Epithelial cell of esophagus (primary cell): ENCODE measurements at regions not wholly inside any gene's neighbourhood (a gene's known extent, or its start where the extent isn't known, plus 50 kb on each side); places are given as distances from the start of the nearest gene placed in this dataset.

ENCODE experiments used
- DNase-seq: peaks from one replicate; pipeline ENCODE4 v3.0.0; 2010; ENCODE audit warnings: low read depth
- H3K4me3 ChIP-seq: 2 replicates; pipeline ENCODE4 v1.5.1; 2011; ENCODE audit warnings: mild to moderate bottlenecking, low read length, control low read depth
- TF ChIP-seq, protein P1 (sequence below): IDR thresholded peaks from 2 replicates; pipeline ENCODE4 v1.5.1; 2011; ENCODE audit warnings: low read depth, mild to moderate bottlenecking, low read length, control low read depth, inconsistent platforms; ENCODE audit not compliant: insufficient read depth; ENCODE audit errors: missing control alignments

DNA sequence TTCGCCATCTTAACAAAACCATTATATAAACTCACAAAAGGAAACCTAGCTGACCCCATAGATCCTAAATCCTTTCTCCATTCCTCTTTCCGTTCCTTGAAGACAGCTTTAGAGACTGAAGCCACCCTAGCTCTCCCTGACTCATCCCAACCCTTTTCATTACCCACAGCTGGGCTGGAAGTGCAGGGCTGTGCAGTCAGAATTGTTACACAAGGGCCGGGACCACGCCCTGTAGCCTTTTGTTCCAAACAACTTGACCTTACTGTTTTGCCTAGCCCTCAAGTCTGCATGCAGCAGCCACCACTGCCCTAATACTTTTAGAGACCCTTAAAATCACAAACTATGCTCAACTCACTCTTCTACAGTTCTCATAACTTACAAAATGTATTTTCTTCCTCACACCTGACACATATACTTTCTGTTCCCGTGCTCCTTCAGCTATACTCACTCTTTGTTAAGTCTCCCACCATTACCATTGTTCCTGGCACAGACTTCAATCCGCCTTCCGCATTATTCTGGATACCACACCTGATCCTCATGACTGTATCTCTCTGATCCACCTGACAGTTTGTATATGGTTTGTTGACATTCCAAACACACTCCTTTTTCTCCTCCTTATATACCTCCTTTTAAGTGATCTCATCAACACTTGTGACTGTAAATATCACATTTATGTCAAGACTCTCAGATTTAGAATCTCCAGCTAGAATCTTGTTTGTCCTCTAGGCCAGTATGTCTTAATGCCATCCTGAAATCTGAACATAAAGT is 208.7 kb downstream of the KITLG start:
- no peak overlapping the region for H3K4me3 ChIP-seq
- DNase-seq: peak; percentile 79
- TF ChIP-seq, protein P1, sequence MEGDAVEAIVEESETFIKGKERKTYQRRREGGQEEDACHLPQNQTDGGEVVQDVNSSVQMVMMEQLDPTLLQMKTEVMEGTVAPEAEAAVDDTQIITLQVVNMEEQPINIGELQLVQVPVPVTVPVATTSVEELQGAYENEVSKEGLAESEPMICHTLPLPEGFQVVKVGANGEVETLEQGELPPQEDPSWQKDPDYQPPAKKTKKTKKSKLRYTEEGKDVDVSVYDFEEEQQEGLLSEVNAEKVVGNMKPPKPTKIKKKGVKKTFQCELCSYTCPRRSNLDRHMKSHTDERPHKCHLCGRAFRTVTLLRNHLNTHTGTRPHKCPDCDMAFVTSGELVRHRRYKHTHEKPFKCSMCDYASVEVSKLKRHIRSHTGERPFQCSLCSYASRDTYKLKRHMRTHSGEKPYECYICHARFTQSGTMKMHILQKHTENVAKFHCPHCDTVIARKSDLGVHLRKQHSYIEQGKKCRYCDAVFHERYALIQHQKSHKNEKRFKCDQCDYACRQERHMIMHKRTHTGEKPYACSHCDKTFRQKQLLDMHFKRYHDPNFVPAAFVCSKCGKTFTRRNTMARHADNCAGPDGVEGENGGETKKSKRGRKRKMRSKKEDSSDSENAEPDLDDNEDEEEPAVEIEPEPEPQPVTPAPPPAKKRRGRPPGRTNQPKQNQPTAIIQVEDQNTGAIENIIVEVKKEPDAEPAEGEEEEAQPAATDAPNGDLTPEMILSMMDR: no peak

DNA sequence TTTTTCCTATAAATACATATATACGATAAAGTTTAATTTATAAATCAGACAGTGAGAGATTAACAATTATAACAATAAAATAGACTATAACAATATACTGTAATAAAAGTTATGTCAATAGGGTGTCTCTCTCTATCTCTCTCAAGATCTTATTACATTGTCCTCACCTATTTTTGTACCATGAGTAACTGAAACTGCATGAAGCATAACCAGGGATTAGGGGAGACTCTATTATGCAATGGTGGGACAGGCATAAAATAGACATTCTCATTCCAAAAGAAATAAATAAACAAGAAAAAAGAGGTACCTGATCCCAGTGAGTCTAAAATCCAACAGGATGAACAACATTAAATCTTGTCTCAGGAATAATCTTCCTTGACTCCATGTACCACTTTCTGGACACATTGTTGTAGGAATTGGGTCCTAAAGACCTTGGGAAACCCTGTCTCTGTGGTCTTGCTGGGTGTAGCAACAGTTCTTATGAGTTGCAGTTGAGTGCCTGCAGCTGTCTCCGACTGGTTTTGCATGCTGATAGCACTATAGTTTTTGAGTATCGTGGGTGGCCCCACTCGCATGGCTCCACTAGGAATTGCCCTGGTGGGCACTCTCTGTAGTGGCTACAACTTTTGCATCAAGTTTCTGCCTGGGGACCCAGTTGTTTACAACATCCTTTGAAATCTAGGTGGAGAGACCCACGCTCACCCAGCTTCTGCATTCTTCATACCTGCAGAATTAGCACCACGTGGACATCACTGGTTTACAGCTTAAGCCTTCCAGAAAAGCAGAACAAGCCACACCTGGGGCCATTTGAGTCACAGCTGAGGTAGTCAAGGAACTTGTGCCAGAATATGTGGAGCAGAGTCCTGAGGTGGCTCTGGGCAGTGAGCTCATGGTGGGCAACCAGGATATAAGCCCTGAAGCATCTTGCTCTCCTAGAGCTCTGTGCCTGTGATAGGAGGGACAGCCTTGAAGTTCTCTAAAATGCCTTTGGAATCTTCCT is 204.7 kb downstream of the KITLG start:
- peak; percentile 90 for DNase-seq
- H3K4me3 ChIP-seq: no peak overlapping the region
- TF ChIP-seq, protein P1: no peak

DNA sequence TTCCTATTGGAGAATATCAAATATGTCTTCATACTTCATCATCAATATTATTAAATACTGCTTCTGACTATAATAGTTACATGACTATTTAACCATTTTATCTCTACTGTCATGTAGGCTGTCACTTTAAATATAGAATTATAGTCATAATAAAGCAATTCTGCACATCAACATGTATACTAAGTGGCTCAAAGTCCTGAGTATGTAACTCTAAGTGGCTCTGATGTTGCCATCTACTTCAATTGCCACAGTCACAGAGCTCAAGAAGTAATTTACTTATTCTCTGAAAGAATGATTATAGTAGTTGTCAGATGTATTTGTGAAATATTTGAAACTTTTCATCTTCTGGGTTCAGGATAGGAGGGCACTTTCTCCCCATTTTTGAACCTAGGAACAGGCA is 202.3 kb downstream of the KITLG start:
- no peak overlapping the region for H3K4me3 ChIP-seq
- DNase-seq: no peak
- TF ChIP-seq, protein P1: no peak

DNA sequence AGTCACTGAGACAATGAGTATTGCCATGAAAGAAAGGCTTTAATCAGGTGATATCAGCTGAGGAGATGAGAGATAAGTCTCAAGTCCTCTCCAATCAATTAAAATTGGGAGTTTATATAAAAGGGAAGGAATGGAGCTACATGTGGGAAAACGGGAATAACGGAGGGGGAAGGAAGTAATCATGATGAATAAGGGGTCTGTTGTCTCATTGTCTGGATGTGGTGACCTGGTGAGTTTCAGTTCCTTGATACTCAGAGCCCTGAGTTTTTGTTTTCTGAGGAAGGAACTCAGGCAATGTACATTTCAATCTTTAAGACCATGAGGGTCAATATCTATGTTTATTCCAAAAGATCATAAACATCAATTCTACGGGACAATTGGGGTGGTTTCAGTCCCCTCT is 198.8 kb downstream of the KITLG start:
- DNase-seq: no peak
- H3K4me3 ChIP-seq: no peak overlapping the region
- TF ChIP-seq, protein P1: no peak

DNA sequence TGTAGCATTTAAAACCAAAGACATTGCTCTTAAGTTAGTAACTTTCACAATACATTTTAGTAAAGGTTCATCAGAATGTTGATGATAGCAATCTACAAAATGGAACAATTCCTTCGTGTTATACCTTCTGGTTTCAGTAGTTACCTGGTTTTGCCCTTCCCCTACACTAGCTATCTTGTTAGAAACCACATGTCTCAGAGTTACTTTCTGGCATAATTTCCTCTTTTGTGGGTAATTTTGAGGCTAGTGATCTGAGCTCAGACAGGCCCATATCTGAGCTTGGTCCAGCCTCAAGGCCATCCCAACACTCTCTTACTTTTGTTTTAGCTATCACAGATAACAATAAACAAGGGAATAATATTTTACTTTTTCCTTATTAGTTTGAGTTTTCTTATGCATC is 196.9 kb downstream of the KITLG start:
- H3K4me3 ChIP-seq: no peak overlapping the region
- TF ChIP-seq, protein P1: no peak
- no peak for DNase-seq

DNA sequence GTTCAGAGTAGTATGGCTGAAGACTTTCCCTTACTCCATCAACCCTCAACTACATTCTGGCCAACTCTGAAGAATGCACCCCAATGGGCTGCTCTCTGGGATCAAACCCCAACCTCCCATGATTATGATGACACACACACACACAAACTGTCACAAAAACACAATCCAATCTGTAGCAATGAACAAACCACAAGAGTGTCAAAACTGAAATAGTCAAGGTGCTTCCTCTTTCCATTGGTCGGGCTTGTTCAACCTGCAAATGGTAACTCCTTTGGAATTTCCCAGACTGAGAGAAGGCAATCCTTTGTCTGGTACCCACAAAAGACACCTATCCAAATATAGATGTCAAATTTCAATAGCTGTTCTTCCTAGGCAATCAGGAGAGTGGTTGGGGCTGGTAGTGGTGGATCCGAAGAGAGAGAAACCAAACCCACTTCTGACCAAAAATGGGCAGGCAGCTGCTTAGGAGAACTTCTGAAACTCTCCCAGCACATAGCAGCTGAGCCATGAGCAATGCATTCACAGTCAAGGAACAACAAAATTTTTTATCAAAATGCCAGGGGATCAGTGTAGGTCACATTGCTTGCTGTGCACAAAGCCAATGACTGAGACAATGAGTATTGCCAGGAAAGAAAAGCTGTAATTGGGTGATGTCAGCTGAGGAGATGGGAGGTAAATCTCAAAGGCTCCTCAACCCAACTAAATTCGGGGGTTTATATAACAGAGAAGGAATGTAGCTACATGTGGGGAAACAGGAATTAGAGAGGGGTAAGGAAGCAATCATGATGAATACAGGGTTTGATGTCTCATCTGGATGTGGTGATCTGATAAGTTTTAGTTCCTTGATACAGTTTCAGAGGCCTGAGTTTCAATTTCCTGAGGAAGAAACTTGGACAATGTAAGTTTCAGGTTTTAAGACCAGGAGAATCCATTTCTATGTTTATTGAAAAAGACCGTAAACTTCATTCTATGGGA is 191.4 kb downstream of the KITLG start:
- H3K4me3 ChIP-seq: no peak overlapping the region
- TF ChIP-seq, protein P1: no peak
- DNase-seq: no peak
